ENCODE measurements at regions not wholly inside any gene's neighbourhood (a gene's known extent, or its start where the extent isn't known, plus 50 kb on each side); places are given as distances from the start of the nearest gene placed in this dataset.
A peak's percentile ranks its signal among the peaks of the same experiment; 100 is the strongest.
"Not testable (repeated sequence)": the region's sequence is repeated elsewhere in the genome, so short reads cannot be mapped to it uniquely, and the experiment has no call there.

- WGBS (ENCODE audit: insufficient coverage), result 9% methylated on average over 9 of the region's 9 CpGs
- Histone ChIP-seq H3K4me3 (ENCODE audit: low read length) (no peak overlapping the region), H3K36me3 (ENCODE audit: control insufficient read depth, insufficient read depth, low read length) (no peaks in the 10 kb centered on the region), H3K4me1 (ENCODE audit: control insufficient read depth, insufficient read depth, low read length) (peaks cover 4% of the 10 kb centered on the region), H3K9me3 (ENCODE audit: control insufficient read depth, insufficient read depth, low read length) (peaks cover 7% of the 10 kb centered on the region), H3K27ac (ENCODE audit: low read length) (no peak overlapping the region), H3K27me3 (ENCODE audit: control insufficient read depth, insufficient read depth, low read length) (peaks cover 2% of the 10 kb centered on the region)
- Mint-ChIP-seq H3K27me3 (ENCODE audit: low read depth in 2 of 2) (peaks cover 25 to 33% of the 10 kb centered on the region in 2 donors), H3K36me3 (peaks cover 29% of the 10 kb centered on the region), H3K4me1 (no peaks in the 10 kb centered on the region), H3K4me3 (no peak overlapping the region), H3K9me3 (peaks cover 6 to 14% of the 10 kb centered on the region in 2 donors), H3K27ac (no peak overlapping the region)
- DNase-seq, result no peak
- intact Hi-C loops (cut with micrococcal nuclease), result no loop called here
- no peak for TF ChIP-seq CTCF (IDR thresholded peaks at IDR 0.05)
- no peak for ATAC-seq
These were observed 82.9 kb upstream of the RAB12 start for GRCh38 chr18:8526332-8526731.

DNA sequence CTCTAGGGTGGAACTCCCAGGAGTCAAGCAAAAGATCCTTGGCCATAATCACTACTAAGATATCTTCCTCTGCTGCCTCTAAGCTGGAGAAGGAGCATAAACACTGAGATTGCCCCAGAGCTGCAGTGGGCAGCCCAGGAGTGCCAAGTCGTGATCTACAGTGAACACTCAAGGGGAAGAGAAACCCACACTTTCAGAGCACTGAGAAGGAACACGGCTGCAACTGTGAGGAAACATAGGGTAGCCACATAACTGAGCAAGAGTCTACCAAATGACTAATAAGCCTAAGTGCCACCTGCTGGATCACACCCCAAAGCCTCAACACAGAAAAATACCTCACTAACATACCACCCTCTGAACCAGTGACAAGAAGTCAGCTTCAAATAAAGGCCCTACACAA lies 79.6 kb upstream of the RAB12 start:
- TF ChIP-seq CTCF (IDR thresholded peaks at IDR 0.05), result no peak
- Histone ChIP-seq H3K4me1 (ENCODE audit: control insufficient read depth, insufficient read depth, low read length) (peaks cover 4% of the 10 kb centered on the region), H3K9me3 (ENCODE audit: control insufficient read depth, insufficient read depth, low read length) (peaks cover 7% of the 10 kb centered on the region), H3K36me3 (ENCODE audit: control insufficient read depth, insufficient read depth, low read length) (no peaks in the 10 kb centered on the region), H3K27ac (ENCODE audit: low read length) (no peak overlapping the region), H3K27me3 (ENCODE audit: control insufficient read depth, insufficient read depth, low read length) (peaks cover 2% of the 10 kb centered on the region), H3K4me3 (ENCODE audit: low read length) (no peak overlapping the region)
- DNase-seq, result no peak
- H3K9me3 Mint-ChIP-seq, result peaks cover 13 to 23% of the 10 kb centered on the region in 2 donors
- peaks cover 42% of the 10 kb centered on the region for H3K36me3 Mint-ChIP-seq
- H3K27ac Mint-ChIP-seq, result no peak overlapping the region
- intact Hi-C loops (cut with micrococcal nuclease), result no loop called here
- no peak overlapping the region for H3K4me3 Mint-ChIP-seq
- no peaks in the 10 kb centered on the region for H3K4me1 Mint-ChIP-seq
- peaks cover 19 to 30% of the 10 kb centered on the region in 2 donors for H3K27me3 Mint-ChIP-seq (ENCODE audit: low read depth in 2 of 2)
- WGBS (ENCODE audit: insufficient coverage), result 37% methylated on average over 2 of the region's 2 CpGs
- no peak for ATAC-seq

GRCh38 chr18:8531084-8531483 lies 78.2 kb upstream of the RAB12 start:
- H3K4me1 ChIP-seq (ENCODE audit: control insufficient read depth, insufficient read depth, low read length); H3K27me3 ChIP-seq (ENCODE audit: control insufficient read depth, insufficient read depth, low read length); ATAC-seq; H3K4me1 Mint-ChIP-seq; H3K27ac ChIP-seq (ENCODE audit: low read length); H3K4me3 ChIP-seq (ENCODE audit: low read length); H3K9me3 ChIP-seq (ENCODE audit: control insufficient read depth, insufficient read depth, low read length); DNase-seq; H3K36me3 ChIP-seq (ENCODE audit: control insufficient read depth, insufficient read depth, low read length); H3K27ac Mint-ChIP-seq; intact Hi-C loops (cut with micrococcal nuclease); H3K4me3 Mint-ChIP-seq: not testable (repeated sequence)
- WGBS (ENCODE audit: insufficient coverage), result 100% methylated on average over 2 of the region's 2 CpGs
- Mint-ChIP-seq H3K27me3 (ENCODE audit: low read depth in 2 of 2) (peaks cover 10 to 18% of the 10 kb centered on the region in 2 donors), H3K9me3 (peaks cover 13 to 23% of the 10 kb centered on the region in 2 donors), H3K36me3 (peaks cover 42% of the 10 kb centered on the region)

- no peaks in the 10 kb centered on the region for H3K27me3 Mint-ChIP-seq (ENCODE audit: low read depth in 2 of 2)
These were observed 73.0 kb upstream of the RAB12 start for GRCh38 chr18:8536231-8536630.

More at GRCh38 chr18:8536231-8536630, 73.0 kb upstream of the RAB12 start:
- Mint-ChIP-seq H3K27ac (no peak overlapping the region), H3K4me1 (no peaks in the 10 kb centered on the region), H3K9me3 (peaks cover 7 to 10% of the 10 kb centered on the region in 2 donors), H3K4me3 (no peak overlapping the region), H3K36me3 (peaks cover 14% of the 10 kb centered on the region)
- no peaks in the 10 kb centered on the region for H3K9me3 ChIP-seq (ENCODE audit: control insufficient read depth, insufficient read depth, low read length)
- no peaks in the 10 kb centered on the region for H3K27me3 ChIP-seq (ENCODE audit: control insufficient read depth, insufficient read depth, low read length)
- ATAC-seq, result peak in 1 of 3 donors; percentile 21
- H3K4me3 ChIP-seq (ENCODE audit: low read length), result no peak overlapping the region
- WGBS (ENCODE audit: insufficient coverage), result 93% methylated on average over 8 of the region's 11 CpGs
- no peak overlapping the region for H3K27ac ChIP-seq (ENCODE audit: low read length)
- H3K4me1 ChIP-seq (ENCODE audit: control insufficient read depth, insufficient read depth, low read length), result no peaks in the 10 kb centered on the region
- intact Hi-C loops (cut with micrococcal nuclease), result no loop called here
- no peak for DNase-seq
- H3K36me3 ChIP-seq (ENCODE audit: control insufficient read depth, insufficient read depth, low read length), result no peaks in the 10 kb centered on the region
- no peak for TF ChIP-seq CTCF (IDR thresholded peaks at IDR 0.05)
